Endothelial cell of umbilical vein (primary cell): ENCODE measurements at regions not wholly inside any gene's neighbourhood (a gene's known extent, or its start where the extent isn't known, plus 50 kb on each side); places are given as distances from the start of the nearest gene placed in this dataset.

Experiments
- BruUV-seq: library from RNA; stranded (reverse); fragments of 400-500 nt; replicated peaks from 2 replicates; lab custom pipeline; 2021; lab: Mats Ljungman, UMichigan
- CTCF ChIA-PET: fragments of 300-600, 350-600 bp; sonication (Branson Sonifier 250); formaldehyde crosslinking; loops from one replicate; lab custom pipeline; 2021; ENCODE audit warnings: antibody characterized with exemption, inconsistent platforms; lab: Charles Lee
- POLR2A ChIA-PET: fragments of 300-600, 350-600 bp; sonication (Branson Sonifier 250); formaldehyde crosslinking; loops from one replicate; lab custom pipeline; 2021; ENCODE audit warnings: antibody characterized with exemption, inconsistent platforms; lab: Charles Lee
- DNase-seq: peaks from one replicate; pipeline ENCODE4 v3.0.0-alpha.2; 2011; ENCODE audit warnings: low read depth, low spot score
- FAIRE-seq: peaks from 2 replicates; lab custom pipeline; 2011; peaks lifted over from hg19 to GRCh38; lab: Jason Lieb, UNC
- H2AFZ ChIP-seq: 2 replicates; pipeline ENCODE4 v1.6.0; 2012; ENCODE audit warnings: low read depth, low read length, control low read depth, inconsistent platforms
- H3K27ac ChIP-seq: 2 replicates; pipeline ENCODE4 v1.5.1; 2011; ENCODE audit warnings: low read depth, mild to moderate bottlenecking, control low read depth, low read length, moderate library complexity; ENCODE audit not compliant: insufficient read depth
- H3K27me3 ChIP-seq, 2 experiments: 2 replicates each; pipeline versions ENCODE4 v1.6.0 to v1.6.1; 2011; ENCODE audit warnings: low read length in 2 of 2, mixed read lengths in 1 of 2; ENCODE audit not compliant: control insufficient read depth in 2 of 2, insufficient read depth in 2 of 2
- H3K36me3 ChIP-seq, 2 experiments: 2 replicates in 1 of 2; 3 replicates in 1 of 2; pipeline ENCODE4 v1.5.1; 2011; ENCODE audit warnings: low read length in 2 of 2, mild to moderate bottlenecking in 1 of 2, moderate library complexity in 1 of 2; ENCODE audit not compliant: control insufficient read depth in 2 of 2, insufficient read depth in 2 of 2; ENCODE audit errors: extremely low read depth in 1 of 2
- H3K4me1 ChIP-seq: 3 replicates; pipeline ENCODE4 v1.5.1; 2011; ENCODE audit warnings: mild to moderate bottlenecking, low read length; ENCODE audit not compliant: control insufficient read depth, insufficient read depth; ENCODE audit errors: extremely low read depth
- H3K4me2 ChIP-seq: 2 replicates; pipeline ENCODE4 v1.6.1; 2011; ENCODE audit warnings: low read length, control low read depth, mixed read lengths; ENCODE audit not compliant: insufficient read depth
- H3K4me3 ChIP-seq, 3 experiments: fragments of 200-600 bp in 1 of 3; sonication (generic), shearing (Covaris generic) in 1 of 3; replicated peaks in 1 of 3; 2 replicates each; pipeline ENCODE4 v1.5.1; 2011 to 2016; ENCODE audit warnings: control low read depth in 3 of 3, low read length in 3 of 3, mild to moderate bottlenecking in 2 of 3, inconsistent platforms in 1 of 3, low read depth in 1 of 3, moderate library complexity in 1 of 3; ENCODE audit not compliant: insufficient read depth in 1 of 3
- H3K79me2 ChIP-seq: 2 replicates; pipeline ENCODE4 v1.6.0; 2012; ENCODE audit warnings: low read length, inconsistent platforms; ENCODE audit not compliant: control insufficient read depth, insufficient read depth
- H3K9ac ChIP-seq: replicated peaks from 2 replicates; pipeline ENCODE3; 2011; ENCODE audit warnings: low read length, control low read depth; ENCODE audit not compliant: insufficient read depth; ENCODE audit errors: extremely low read depth
- H3K9me1 ChIP-seq: replicated peaks from 3 replicates; pipeline ENCODE4 v1.6.0; 2011; ENCODE audit warnings: mild to moderate bottlenecking, low read length; ENCODE audit not compliant: control insufficient read depth, insufficient read depth; ENCODE audit errors: extremely low read depth
- H3K9me3 ChIP-seq: replicated peaks from 2 replicates; pipeline ENCODE4 v1.5.1; 2012; ENCODE audit warnings: low read length, inconsistent platforms; ENCODE audit not compliant: control insufficient read depth, insufficient read depth
- H4K20me1 ChIP-seq: replicated peaks from 2 replicates; pipeline ENCODE3; 2011; ENCODE audit warnings: mild to moderate bottlenecking, low read length; ENCODE audit not compliant: control insufficient read depth, insufficient read depth; ENCODE audit errors: extremely low read depth
- EZH2 ChIP-seq: IDR thresholded peaks from 2 replicates; pipeline ENCODE4 v1.6.1; 2012; ENCODE audit warnings: borderline replicate concordance, low read depth, mild to moderate bottlenecking, moderate library complexity, low read length, inconsistent platforms; ENCODE audit not compliant: severe bottlenecking
- FOS ChIP-seq: IDR thresholded peaks from 2 replicates; pipeline ENCODE4 v1.6.1; 2011; ENCODE audit warnings: mild to moderate bottlenecking, low read length, moderate library complexity, borderline replicate concordance; ENCODE audit not compliant: insufficient read depth
- GATA2 ChIP-seq: IDR thresholded peaks from 2 replicates; pipeline ENCODE4 v1.7.0; 2011; ENCODE audit warnings: low read depth, mild to moderate bottlenecking, moderate library complexity, mixed read lengths, low read length; ENCODE audit not compliant: insufficient read length, insufficient read depth
- JUN ChIP-seq: IDR thresholded peaks from 2 replicates; pipeline ENCODE4 v1.6.1; 2011; ENCODE audit warnings: borderline replicate concordance, low read depth; ENCODE audit not compliant: insufficient read length, insufficient read depth
- MAX ChIP-seq: IDR thresholded peaks from 2 replicates; pipeline ENCODE4 v1.6.1; 2011; ENCODE audit not compliant: insufficient read depth, insufficient read length
- MYC ChIP-seq: IDR thresholded peaks from one replicate; pipeline ENCODE4 v1.6.1; 2011; ENCODE audit warnings: mild to moderate bottlenecking, low read depth, low read length
- POLR2A ChIP-seq: IDR thresholded peaks from 2 replicates; pipeline ENCODE4 v1.6.1; 2012; ENCODE audit warnings: low read depth, mild to moderate bottlenecking, control low read depth, low read length
- POLR2AphosphoS5 ChIP-seq: IDR thresholded peaks from 2 replicates; pipeline ENCODE4 v1.6.1; 2012; ENCODE audit warnings: low read depth, mild to moderate bottlenecking, control low read depth, low read length, moderate library complexity; ENCODE audit not compliant: insufficient read depth
- dilution Hi-C: fragments of 300-500 bp; cut with MboI; formaldehyde crosslinking; loops from one replicate; pipeline ENCODE4 v1.15.0; 2019; ENCODE audit warnings: low sequenced_read_pairs; ENCODE audit not compliant: extremely low pct_ligation_motif_present
- intact Hi-C: fragments of 100-400 bp; cut with micrococcal nuclease; formaldehyde crosslinking; loops from one replicate; pipeline ENCODE4 v1.10.0; 2022
- TF ChIP-seq, protein P1 (sequence below), 2 donors: IDR thresholded peaks; 1 replicate in 1 of 2; 2 replicates in 1 of 2; pipeline ENCODE4 v1.5.1; 2011; ENCODE audit warnings: low read length in 2 of 2, mild to moderate bottlenecking in 2 of 2, moderate library complexity in 2 of 2, control low read depth in 1 of 2, inconsistent platforms in 1 of 2, low read depth in 1 of 2; ENCODE audit not compliant: insufficient read depth in 1 of 2; ENCODE audit errors: extremely low read depth in 1 of 2

DNA sequence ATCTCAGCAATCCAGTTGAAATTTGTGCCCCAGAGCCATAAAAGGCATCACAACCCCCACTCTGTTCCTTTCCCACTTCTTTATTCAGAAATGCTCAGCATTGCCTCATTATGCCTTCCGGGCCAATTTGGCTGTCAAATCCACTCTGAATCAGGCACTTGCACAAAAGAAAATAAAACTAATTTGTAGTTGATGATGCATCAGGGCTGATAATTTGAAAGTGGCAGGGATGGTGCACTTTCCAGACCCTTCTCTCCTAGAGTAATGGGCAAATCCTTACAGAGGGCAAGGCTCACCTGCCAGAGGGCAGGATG, 147.9 kb upstream of the PDE1C start:
- FAIRE-seq (no peak), DNase-seq (no peak)
- Histone ChIP-seq H3K27me3 (no peaks in the 10 kb centered on the region), H3K4me2 (no peak overlapping the region), H3K4me1 (no peaks in the 10 kb centered on the region), H3K36me3 (no peaks in the 10 kb centered on the region), H2AFZ (no peak overlapping the region), H3K9ac (no peak overlapping the region), H3K9me3 (no peaks in the 10 kb centered on the region), H3K9me1 (no peaks in the 10 kb centered on the region), H3K27ac (no peak overlapping the region), H4K20me1 (no peaks in the 10 kb centered on the region), H3K79me2 (no peaks in the 10 kb centered on the region), H3K4me3 (no peak overlapping the region)
- dilution Hi-C loops (no loop called here), intact Hi-C loops (no loop called here)
- no peak for TF ChIP-seq FOS
- TF ChIP-seq, protein P1, sequence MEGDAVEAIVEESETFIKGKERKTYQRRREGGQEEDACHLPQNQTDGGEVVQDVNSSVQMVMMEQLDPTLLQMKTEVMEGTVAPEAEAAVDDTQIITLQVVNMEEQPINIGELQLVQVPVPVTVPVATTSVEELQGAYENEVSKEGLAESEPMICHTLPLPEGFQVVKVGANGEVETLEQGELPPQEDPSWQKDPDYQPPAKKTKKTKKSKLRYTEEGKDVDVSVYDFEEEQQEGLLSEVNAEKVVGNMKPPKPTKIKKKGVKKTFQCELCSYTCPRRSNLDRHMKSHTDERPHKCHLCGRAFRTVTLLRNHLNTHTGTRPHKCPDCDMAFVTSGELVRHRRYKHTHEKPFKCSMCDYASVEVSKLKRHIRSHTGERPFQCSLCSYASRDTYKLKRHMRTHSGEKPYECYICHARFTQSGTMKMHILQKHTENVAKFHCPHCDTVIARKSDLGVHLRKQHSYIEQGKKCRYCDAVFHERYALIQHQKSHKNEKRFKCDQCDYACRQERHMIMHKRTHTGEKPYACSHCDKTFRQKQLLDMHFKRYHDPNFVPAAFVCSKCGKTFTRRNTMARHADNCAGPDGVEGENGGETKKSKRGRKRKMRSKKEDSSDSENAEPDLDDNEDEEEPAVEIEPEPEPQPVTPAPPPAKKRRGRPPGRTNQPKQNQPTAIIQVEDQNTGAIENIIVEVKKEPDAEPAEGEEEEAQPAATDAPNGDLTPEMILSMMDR (IDR thresholded peaks at IDR 0.05; ENCODE audit: extremely low read depth in 1 of 2, insufficient read depth in 1 of 2, low read depth in 1 of 2, low read length in 2 of 2), result no peak
- TF ChIP-seq JUN, result no peak
- no peak for TF ChIP-seq POLR2A
- TF ChIP-seq EZH2, result no peak
- TF ChIP-seq GATA2, result no peak
- no peak for TF ChIP-seq POLR2AphosphoS5
- TF ChIP-seq MYC, result no peak
- TF ChIP-seq MAX, result no peak
- CTCF ChIA-PET, result interaction anchor here (0.8 kb wide), 1 partner anchor 7 kb away, joined by 3 read pairs; no protein-coding TSS in a partner anchor
- BruUV-seq, result no TSS peak
- POLR2A ChIA-PET, result no interaction called here
